22Rv1 (cell line): ENCODE measurements at regions not wholly inside any gene's neighbourhood (a gene's known extent, or its start where the extent isn't known, plus 50 kb on each side); places are given as distances from the start of the nearest gene placed in this dataset.

Experiments used
- CTCF ChIP-seq: fragments of 450-650 bp; IDR thresholded peaks from 2 replicates; pipeline ENCODE4 v1.5.1; 2017; ENCODE audit warnings: mild to moderate bottlenecking
- ZFX ChIP-seq: fragments of 450-650 bp; IDR thresholded peaks from 2 replicates; pipeline ENCODE4 v1.6.1; 2017; ENCODE audit warnings: antibody characterized with exemption, borderline replicate concordance

GRCh38 chr2:196268025-196268424, 96.6 kb upstream of the STK17B start:
- no peak for TF ChIP-seq CTCF
- TF ChIP-seq ZFX: no peak
